Muscle of leg (tissue), 3 donors: ENCODE measurements at regions not wholly inside any gene's neighbourhood (a gene's known extent, or its start where the extent isn't known, plus 50 kb on each side); places are given as distances from the start of the nearest gene placed in this dataset.
"Not testable (repeated sequence)": the region's sequence is repeated elsewhere in the genome, so short reads cannot be mapped to it uniquely, and the experiment has no call there.

ENCODE experiments used
- DNase-seq: peaks from one replicate; pipeline ENCODE4 v3.0.0; 2013
- H3K27ac ChIP-seq: one replicate; pipeline ENCODE4 v1.5.1; 2013; ENCODE audit warnings: mild to moderate bottlenecking, low read length, control low read depth
- H3K27me3 ChIP-seq: one replicate; pipeline ENCODE4 v1.6.1; 2013; ENCODE audit warnings: low read length; ENCODE audit not compliant: control insufficient read depth, insufficient read depth
- H3K36me3 ChIP-seq: one replicate; pipeline ENCODE4 v1.6.1; 2013; ENCODE audit warnings: low read length; ENCODE audit not compliant: control insufficient read depth, insufficient read depth
- H3K4me1 ChIP-seq: one replicate; pipeline ENCODE4 v1.6.1; 2013; ENCODE audit warnings: low read length; ENCODE audit not compliant: control insufficient read depth, insufficient read depth
- H3K4me3 ChIP-seq: one replicate; pipeline ENCODE4 v1.5.1; 2013; ENCODE audit warnings: low read length, control low read depth
- H3K9me3 ChIP-seq: replicated peaks from 2 replicates; pipeline ENCODE4 v1.6.1; 2013; ENCODE audit warnings: low read depth, low read length; ENCODE audit not compliant: control insufficient read depth
- WGBS: methylation state at CpG from one replicate; pipeline ENCODE4 v1.1.5; 2013; ENCODE audit warnings: missing lambda C conversion rate; ENCODE audit not compliant: insufficient coverage; 5-methylcytosine and 5-hydroxymethylcytosine counted together

DNA sequence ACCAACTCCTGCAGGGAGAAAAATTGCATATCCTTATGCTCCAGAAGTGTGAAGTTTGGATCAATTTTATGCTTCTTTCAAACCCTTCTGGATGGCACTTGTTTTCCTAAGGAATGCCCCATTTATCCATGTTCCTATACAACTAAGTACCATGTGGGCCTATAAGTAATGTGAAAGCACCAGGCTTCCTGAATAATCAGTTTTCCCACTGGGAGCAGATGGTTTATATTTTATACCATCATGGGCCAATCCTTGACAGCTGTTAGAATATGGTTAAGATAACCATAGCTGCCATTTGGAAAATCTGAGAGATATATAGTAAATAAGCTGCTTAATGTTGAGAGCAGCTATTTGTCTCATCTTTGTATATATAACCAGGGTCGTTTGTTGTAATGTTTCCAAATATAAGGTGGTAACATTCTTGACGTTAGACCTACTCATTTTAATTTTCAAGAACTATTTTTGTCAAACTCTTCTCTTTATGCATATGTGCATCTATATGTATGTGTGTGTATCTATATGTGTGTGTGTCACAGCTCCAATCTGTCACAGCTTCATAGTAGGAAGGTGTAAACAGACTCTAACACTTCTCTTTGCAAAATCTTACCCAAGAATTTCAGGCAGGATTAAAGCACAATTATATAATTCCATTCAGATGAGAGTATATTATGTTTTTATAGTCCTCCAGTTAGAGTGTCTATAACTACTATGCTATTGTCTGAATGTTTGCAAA is 458.7 kb upstream of the GCFC2 start:
- Histone ChIP-seq H3K9me3 (peaks cover 3% of the 10 kb centered on the region), H3K27ac (no peak overlapping the region), H3K36me3 (no peaks in the 10 kb centered on the region), H3K4me1 (no peaks in the 10 kb centered on the region), H3K27me3 (no peaks in the 10 kb centered on the region), H3K4me3 (no peak overlapping the region)
- no peak for DNase-seq
- WGBS, result no CpG with 5 or more reads among the region's 2 CpGs

DNA sequence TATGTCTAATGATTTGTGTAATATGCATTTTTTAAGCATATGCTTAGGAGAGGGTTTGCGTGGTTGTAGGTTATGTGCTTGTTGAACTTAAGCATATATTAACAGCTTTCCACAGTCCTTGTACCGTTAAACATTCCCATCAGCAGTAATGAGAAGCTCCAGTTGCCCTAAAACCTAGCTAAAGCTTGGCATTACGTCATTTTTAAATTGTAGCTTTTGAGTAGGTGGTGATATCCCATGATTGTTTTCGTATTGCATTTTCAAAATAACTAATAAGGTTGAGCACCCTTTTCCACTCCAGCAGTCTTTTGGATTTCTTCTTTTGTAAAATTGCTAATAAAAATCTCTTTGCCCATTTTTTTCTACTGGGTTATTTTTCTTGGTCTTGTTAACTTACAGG is 453.1 kb upstream of the GCFC2 start:
- H3K4me1 ChIP-seq, result no peaks in the 10 kb centered on the region
- no CpG with 5 or more reads among the region's 4 CpGs for WGBS
- no peak overlapping the region for H3K27ac ChIP-seq
- H3K4me3 ChIP-seq, result no peak overlapping the region
- no peaks in the 10 kb centered on the region for H3K9me3 ChIP-seq
- no peak for DNase-seq
- no peaks in the 10 kb centered on the region for H3K36me3 ChIP-seq
- no peaks in the 10 kb centered on the region for H3K27me3 ChIP-seq

DNA sequence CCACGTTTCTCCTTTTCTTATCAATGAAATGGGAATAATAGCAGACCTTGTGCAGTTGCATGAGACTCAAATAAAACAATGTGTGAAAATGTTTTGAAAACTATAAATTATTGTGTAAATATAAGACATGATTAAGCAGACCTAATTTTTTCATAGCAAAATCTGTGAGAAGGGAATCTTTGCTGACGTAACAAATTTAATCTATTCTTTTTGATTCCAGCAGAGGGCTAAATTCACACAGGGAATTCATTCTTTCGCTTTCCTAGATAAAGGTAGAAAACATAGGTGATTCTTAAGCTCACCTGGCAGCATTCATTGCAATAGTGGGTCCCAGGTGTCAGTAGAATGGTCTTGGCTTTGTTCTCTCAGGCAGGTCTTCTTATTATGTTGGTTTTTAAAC is 450.0 kb upstream of the GCFC2 start:
- no peaks in the 10 kb centered on the region for H3K36me3 ChIP-seq
- no peak overlapping the region for H3K4me3 ChIP-seq
- no peaks in the 10 kb centered on the region for H3K27me3 ChIP-seq
- no peaks in the 10 kb centered on the region for H3K4me1 ChIP-seq
- H3K27ac ChIP-seq, result no peak overlapping the region
- WGBS, result no CpG with 5 or more reads among the region's 3 CpGs
- DNase-seq, result no peak
- no peaks in the 10 kb centered on the region for H3K9me3 ChIP-seq

DNA sequence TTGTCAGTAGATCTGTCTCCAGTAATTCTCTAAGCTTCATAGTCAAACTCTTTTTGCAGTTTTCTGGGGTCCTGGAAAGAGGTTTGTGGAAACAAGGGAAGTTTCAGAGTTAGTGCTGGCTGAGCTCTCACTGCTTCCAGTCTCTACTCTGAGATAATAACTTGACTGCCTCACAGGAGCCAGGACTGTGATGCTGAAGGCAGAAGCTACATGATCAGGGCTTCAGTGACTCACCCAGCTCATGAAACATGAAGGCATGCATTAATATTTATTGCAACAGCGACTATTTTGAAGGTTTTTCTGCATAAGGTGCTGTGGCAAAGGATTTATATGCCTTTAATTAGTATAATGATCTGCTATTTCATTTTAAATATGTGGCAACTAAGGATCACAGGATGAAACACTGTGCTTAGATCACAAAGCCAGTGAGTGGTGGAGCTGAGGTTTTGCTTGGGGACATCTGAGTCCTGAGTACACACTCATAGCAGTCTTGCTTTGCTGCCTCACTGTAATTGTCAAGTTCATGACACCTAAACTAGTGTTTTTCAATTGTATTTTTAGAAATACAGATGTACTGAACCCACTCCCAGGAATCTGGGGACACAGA is 448.4 kb upstream of the GCFC2 start:
- no peak overlapping the region for H3K27ac ChIP-seq
- no peaks in the 10 kb centered on the region for H3K4me1 ChIP-seq
- no peaks in the 10 kb centered on the region for H3K9me3 ChIP-seq
- no peaks in the 10 kb centered on the region for H3K36me3 ChIP-seq
- no peak for DNase-seq
- H3K27me3 ChIP-seq, result no peaks in the 10 kb centered on the region
- no peak overlapping the region for H3K4me3 ChIP-seq
- WGBS, result no CpG with 5 or more reads among the region's 1 CpG

DNA sequence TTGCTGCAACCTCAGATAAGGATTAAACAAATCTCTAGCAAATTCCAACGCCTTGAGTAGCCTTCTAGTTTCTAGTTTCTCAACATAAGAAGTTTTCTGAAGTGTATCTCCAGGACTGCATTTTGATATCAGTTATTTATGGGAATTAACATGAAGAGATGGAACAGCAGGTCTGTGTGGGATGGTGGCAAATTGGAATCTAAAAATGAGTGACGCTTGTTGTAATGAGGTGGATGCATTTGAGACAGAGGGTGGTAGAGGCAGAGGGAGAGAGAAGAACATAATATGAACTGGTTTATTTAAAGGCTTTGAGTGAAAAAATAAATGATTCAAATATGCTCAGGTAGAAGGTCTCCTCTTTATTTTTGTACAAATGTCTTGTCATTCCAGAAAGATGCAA is 446.8 kb upstream of the GCFC2 start:
- WGBS, result 88% methylated on average over 1 of the region's 2 CpGs
- Histone ChIP-seq H3K36me3 (no peaks in the 10 kb centered on the region), H3K4me1 (no peaks in the 10 kb centered on the region), H3K27me3 (no peaks in the 10 kb centered on the region), H3K27ac (no peak overlapping the region), H3K9me3 (no peaks in the 10 kb centered on the region), H3K4me3 (no peak overlapping the region)
- DNase-seq, result no peak

DNA sequence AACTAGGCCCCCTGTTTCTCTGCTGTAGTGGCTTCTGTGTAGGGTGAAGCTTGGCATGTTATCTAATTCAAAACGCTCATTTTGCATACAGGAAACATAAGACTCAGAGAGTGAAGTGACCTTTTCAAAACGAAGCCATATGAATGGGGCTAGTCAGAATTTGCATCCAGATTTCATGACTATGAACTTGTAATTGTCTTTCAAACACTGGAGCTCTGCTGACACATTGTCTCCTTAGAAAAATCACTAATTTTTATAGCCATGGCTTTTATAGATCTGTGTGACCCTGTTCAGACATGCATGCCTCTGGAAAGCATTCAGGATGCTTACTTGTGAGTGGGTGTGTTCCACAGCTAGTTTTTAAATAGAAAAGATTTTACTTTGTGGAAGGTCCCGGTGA is 444.3 kb upstream of the GCFC2 start:
- no peak overlapping the region for H3K27ac ChIP-seq
- no peaks in the 10 kb centered on the region for H3K27me3 ChIP-seq
- H3K4me3 ChIP-seq, result no peak overlapping the region
- DNase-seq, result no peak
- WGBS, result no CpG with 5 or more reads among the region's 3 CpGs
- no peaks in the 10 kb centered on the region for H3K9me3 ChIP-seq
- H3K4me1 ChIP-seq, result no peaks in the 10 kb centered on the region
- no peaks in the 10 kb centered on the region for H3K36me3 ChIP-seq

DNA sequence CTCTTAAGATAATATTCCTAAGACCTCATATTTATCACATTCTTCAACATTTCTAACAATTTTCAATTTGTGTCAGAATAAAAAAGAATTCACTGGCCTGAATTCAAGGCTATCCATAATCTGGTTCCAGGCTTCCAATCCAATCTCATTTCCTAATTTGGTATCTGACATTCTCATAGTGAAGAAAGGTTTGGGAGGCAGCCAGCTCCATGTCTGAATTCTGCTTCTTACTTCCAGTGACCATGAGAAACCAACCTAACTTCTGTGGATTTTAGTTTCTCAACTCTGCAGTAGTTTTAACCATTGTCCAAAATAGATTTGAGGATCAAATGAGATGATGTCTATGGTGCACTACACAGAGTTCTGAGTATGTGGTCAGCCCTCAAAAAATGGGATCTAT is 439.1 kb upstream of the GCFC2 start:
- H3K27ac ChIP-seq, result no peak overlapping the region
- H3K36me3 ChIP-seq, result no peaks in the 10 kb centered on the region
- H3K4me1 ChIP-seq, result no peaks in the 10 kb centered on the region
- H3K9me3 ChIP-seq, result no peaks in the 10 kb centered on the region
- no peak for DNase-seq
- no peaks in the 10 kb centered on the region for H3K27me3 ChIP-seq
- no peak overlapping the region for H3K4me3 ChIP-seq

DNA sequence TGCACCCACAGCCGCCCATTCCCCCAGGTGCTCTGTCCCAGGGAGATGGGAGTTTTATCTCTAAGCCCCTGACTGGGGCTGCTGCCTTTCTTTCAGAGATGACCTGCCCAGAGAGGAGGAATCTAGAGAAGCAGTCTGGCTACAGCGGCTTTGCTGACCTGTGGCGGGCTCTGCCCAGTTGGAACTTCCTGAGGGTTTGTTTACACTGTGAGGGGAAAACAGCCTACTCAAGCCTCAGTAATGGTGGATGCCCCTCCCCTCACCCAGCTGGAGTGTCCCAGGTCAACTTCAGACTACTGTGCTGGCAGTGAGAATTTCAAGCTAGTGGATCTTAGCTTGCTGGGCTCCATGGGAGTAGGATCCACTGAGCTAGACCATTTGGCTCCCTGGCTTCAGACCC is 428.6 kb upstream of the GCFC2 start:
- not testable (repeated sequence) for DNase-seq, H3K4me1 ChIP-seq, H3K36me3 ChIP-seq, H3K27me3 ChIP-seq, H3K9me3 ChIP-seq, H3K4me3 ChIP-seq, H3K27ac ChIP-seq
- 100% methylated on average over 1 of the region's 3 CpGs for WGBS

DNA sequence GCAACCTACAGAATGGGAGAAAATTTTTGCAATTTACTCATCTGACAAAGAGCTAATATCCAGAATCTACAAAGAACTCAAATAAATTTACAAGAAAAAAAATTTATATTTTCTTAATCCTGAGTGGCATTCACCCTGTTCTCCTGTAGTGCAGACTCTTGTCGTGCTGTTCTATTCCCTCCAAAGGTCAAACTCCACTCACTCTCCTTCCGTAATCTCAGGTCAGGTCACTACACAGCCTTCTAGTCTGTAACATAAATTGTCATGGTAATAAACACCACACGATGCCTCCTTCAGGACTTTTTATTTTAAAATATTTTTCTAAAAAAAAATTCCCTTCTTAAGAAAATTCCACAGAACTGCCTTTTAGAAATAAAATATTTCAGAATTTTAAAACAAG is 417.9 kb upstream of the GCFC2 start:
- no peak overlapping the region for H3K27ac ChIP-seq
- no peaks in the 10 kb centered on the region for H3K4me1 ChIP-seq
- H3K36me3 ChIP-seq, result no peaks in the 10 kb centered on the region
- no peaks in the 10 kb centered on the region for H3K27me3 ChIP-seq
- no peaks in the 10 kb centered on the region for H3K9me3 ChIP-seq
- H3K4me3 ChIP-seq, result no peak overlapping the region
- DNase-seq, result no peak
- WGBS, result 29% methylated on average over 1 of the region's 3 CpGs

DNA sequence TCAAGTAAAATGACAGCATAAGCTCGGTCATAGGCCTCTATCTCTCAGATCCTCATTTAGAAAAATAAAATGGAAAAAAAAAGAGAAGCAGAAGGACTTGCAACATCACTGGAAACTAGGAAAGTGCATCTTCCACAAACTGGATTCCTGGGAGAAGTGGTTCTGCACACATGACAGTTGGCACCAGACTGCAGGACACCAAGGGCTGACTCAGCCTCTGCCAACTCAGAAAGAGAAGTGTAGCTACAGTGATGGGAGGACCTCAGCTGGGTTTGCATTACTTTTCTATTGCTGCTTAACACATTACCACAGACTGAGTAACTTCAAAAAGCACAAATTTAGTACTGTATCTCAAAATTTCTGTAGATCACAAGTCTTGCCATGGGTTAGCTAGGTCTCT is 409.5 kb upstream of the GCFC2 start:
- Histone ChIP-seq H3K36me3 (no peaks in the 10 kb centered on the region), H3K4me1 (no peaks in the 10 kb centered on the region), H3K4me3 (no peak overlapping the region), H3K27ac (no peak overlapping the region), H3K9me3 (no peaks in the 10 kb centered on the region), H3K27me3 (no peaks in the 10 kb centered on the region)
- no peak for DNase-seq
- no CpG with 5 or more reads among the region's 1 CpG for WGBS

DNA sequence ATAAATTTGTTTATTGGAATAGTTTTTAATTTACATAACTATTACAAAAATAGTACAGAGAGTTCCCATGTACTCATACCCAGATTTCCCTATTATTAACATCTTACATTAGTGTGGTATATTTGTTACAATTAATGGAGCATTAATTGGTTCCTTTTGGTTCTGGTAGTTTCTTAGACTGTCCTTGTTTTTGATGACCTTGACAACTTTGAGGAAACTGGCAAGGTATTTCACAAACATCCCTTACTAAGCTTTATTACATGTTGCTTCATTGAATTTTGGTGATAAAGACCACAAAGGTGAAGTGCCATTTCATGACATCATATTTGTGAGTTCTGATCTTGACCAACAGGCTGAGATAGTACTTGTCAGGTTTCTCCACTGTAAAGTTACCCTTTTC is 379.0 kb upstream of the GCFC2 start:
- Histone ChIP-seq H3K36me3 (no peaks in the 10 kb centered on the region), H3K27me3 (no peaks in the 10 kb centered on the region), H3K4me1 (no peaks in the 10 kb centered on the region), H3K9me3 (no peaks in the 10 kb centered on the region), H3K27ac (no peak overlapping the region), H3K4me3 (no peak overlapping the region)
- DNase-seq, result no peak
